ENCODE measurements at regions not wholly inside any gene's neighbourhood (a gene's known extent, or its start where the extent isn't known, plus 50 kb on each side); places are given as distances from the start of the nearest gene placed in this dataset.

DNA sequence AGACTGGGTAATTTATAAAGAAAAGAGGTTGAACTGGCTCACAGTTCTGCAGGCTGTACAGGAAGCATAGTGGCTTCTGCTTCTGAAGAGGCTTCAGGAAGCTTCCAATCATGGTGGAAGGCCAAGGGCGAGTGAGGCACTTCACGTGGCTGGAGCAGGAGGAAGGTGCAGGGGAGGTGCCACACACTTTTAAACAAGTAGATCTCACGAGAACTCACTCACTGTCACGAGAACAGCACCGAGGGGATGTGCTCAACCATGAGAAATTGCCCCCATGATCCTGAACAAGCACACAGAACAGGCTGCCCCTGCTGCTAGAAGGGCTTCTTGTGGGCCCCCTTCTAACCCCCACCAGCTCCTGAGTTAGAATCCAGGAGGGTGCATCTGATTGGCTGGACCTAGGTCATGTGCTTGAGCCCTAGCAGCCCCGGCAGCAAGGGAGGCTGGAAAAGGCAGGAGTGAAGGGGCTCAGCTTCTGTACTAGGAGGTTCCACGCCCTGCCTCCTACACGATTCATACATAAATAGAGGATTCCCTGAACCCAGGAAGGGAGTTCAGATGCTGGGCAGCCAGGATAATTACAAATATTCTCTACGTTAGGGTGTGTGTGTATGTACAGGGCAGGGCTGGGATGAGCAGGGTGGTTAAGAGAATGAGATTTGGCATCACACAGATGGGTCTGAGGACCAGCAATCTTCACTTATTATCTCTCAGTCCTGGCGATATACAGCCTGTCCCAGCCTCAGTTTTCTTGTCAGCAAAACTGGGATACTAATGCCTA, 72.8 kb upstream of the ATP5PO start:
- H3K4me1 ChIP-seq (ENCODE audit: control insufficient read depth in 1 of 2, insufficient read depth in 2 of 2, low read length in 2 of 2), result no peaks in the 10 kb centered on the region
- no peaks in the 10 kb centered on the region for H3K9me3 ChIP-seq (ENCODE audit: control insufficient read depth, low read length)
- DNase-seq, result no peak
- H3K27ac ChIP-seq (ENCODE audit: low read depth in 1 of 2, low read length in 2 of 2), result no peak overlapping the region
- intact Hi-C loops (cut with DNase I), result no loop called here
- no peaks in the 10 kb centered on the region for H3K27me3 ChIP-seq (ENCODE audit: control insufficient read depth in 1 of 2, insufficient read depth in 2 of 2, low read length in 1 of 2)
- WGBS, 2 donors, result 89 to 91% methylated on average over 10 of the region's 10 CpGs
- H3K4me3 ChIP-seq (ENCODE audit: low read length in 2 of 2), result no peak overlapping the region
- no peak for ATAC-seq (ENCODE audit: low FRiP score)
- H3K36me3 ChIP-seq (ENCODE audit: control insufficient read depth in 1 of 2, insufficient read depth in 2 of 2, low read length in 1 of 2), result no peaks in the 10 kb centered on the region

DNA sequence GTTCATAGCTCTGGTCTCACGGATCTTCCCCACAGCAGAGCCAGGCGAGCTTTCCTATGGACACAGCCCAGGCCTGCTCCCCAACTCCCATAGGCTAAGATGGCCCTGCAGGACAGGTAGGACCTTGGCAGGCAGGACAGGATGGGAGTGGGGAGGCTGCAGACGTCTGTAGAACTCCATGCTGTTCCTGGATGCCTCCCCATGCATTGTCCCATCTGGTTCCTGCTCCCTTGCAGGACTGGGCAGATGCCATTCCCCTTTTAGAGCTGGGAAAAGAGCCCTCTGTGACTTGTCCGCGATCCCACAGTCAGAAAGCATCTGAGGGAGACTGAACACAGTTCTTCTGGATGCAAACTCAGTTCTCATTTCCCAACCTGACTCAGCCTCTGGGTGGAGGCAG, 71.9 kb upstream of the ATP5PO start:
- H3K27ac ChIP-seq (ENCODE audit: low read depth in 1 of 2, low read length in 2 of 2), result no peak overlapping the region
- 86 to 93% methylated on average over 5 of the region's 5 CpGs for WGBS, 2 donors
- H3K9me3 ChIP-seq (ENCODE audit: control insufficient read depth, low read length), result no peaks in the 10 kb centered on the region
- H3K4me1 ChIP-seq (ENCODE audit: control insufficient read depth in 1 of 2, insufficient read depth in 2 of 2, low read length in 2 of 2), result no peaks in the 10 kb centered on the region
- no peaks in the 10 kb centered on the region for H3K27me3 ChIP-seq (ENCODE audit: control insufficient read depth in 1 of 2, insufficient read depth in 2 of 2, low read length in 1 of 2)
- intact Hi-C loops (cut with DNase I), result no loop called here
- ATAC-seq (ENCODE audit: low FRiP score) (no peak), DNase-seq (no peak)
- H3K4me3 ChIP-seq (ENCODE audit: low read length in 2 of 2), result no peak overlapping the region
- H3K36me3 ChIP-seq (ENCODE audit: control insufficient read depth in 1 of 2, insufficient read depth in 2 of 2, low read length in 1 of 2), result no peaks in the 10 kb centered on the region

DNA sequence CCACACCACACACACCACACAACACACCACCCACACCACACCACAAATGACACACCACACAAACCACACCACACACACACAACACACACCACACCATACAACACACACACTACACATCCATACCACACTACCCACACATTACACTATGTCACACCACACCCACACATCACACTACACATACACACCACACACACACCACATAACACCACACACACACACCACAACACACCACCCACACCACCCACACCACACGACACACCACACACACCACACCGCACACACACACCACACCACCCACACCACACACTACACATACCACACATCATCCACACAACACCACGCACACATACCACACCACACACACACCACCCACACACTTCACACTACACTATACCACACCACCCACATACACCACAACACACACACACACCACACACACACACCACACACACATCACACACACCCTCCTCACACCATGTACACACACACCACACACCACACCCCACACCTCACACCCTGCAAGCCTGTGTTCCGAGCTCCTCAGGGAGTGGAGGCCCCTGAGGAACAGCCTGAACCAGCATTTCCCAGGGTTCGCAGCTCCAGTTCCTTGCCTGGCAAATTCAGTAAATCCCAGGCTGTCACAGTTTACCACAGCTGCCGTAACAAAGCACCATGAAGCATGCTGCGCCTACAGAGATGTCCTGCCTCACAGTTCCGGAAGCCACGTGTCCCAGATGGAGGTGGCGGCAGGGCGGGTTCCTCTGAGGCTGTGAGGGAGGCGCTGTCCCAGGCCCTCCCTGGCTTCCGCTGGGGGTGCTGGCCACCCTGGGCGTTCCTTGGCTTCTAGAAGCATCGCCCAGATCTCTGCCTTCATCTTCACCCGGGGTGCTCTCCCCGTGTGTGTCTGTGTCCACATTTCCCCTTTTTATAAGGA, 69.8 kb upstream of the ATP5PO start:
- H3K4me3 ChIP-seq (ENCODE audit: low read length in 2 of 2), result no peak overlapping the region
- no peaks in the 10 kb centered on the region for H3K36me3 ChIP-seq (ENCODE audit: control insufficient read depth in 1 of 2, insufficient read depth in 2 of 2, low read length in 1 of 2)
- H3K4me1 ChIP-seq (ENCODE audit: control insufficient read depth in 1 of 2, insufficient read depth in 2 of 2, low read length in 2 of 2), result no peaks in the 10 kb centered on the region
- intact Hi-C loops (cut with DNase I), result no loop called here
- H3K9me3 ChIP-seq (ENCODE audit: control insufficient read depth, low read length), result no peaks in the 10 kb centered on the region
- no peaks in the 10 kb centered on the region for H3K27me3 ChIP-seq (ENCODE audit: control insufficient read depth in 1 of 2, insufficient read depth in 2 of 2, low read length in 1 of 2)
- H3K27ac ChIP-seq (ENCODE audit: low read depth in 1 of 2, low read length in 2 of 2), result no peak overlapping the region
- 78 to 88% methylated on average over 17 of the region's 17 CpGs for WGBS, 2 donors
- no peak for DNase-seq
- no peak for ATAC-seq (ENCODE audit: low FRiP score)

DNA sequence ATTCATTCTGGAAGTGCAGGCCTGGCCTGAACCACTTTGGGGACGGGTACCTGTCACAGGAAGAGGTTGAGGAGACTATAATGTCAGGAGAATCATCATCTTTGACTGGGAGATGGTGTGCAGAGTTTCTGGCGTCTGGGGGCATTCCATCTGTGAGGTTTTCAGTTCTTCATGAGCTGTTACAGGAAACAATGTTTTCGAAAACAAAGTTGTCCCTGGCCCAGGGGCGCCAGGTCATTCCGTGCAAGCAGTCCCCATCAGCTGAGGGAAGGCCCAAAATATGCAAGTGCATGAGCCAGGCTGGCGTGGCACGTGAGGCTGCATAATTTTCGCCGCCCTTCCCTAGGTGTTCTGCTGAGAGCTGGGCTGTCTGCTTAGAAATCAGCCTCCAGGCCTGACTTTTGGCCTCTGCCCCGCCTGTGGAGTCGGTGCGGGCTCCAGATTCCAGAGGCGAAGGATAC, 68.4 kb upstream of the ATP5PO start:
- H3K4me3 ChIP-seq (ENCODE audit: low read length in 2 of 2), result no peak overlapping the region
- H3K4me1 ChIP-seq (ENCODE audit: control insufficient read depth in 1 of 2, insufficient read depth in 2 of 2, low read length in 2 of 2), result no peaks in the 10 kb centered on the region
- WGBS, 2 donors, result 94% methylated on average over 13 of the region's 13 CpGs
- H3K27ac ChIP-seq (ENCODE audit: low read depth in 1 of 2, low read length in 2 of 2), result no peak overlapping the region
- no peaks in the 10 kb centered on the region for H3K36me3 ChIP-seq (ENCODE audit: control insufficient read depth in 1 of 2, insufficient read depth in 2 of 2, low read length in 1 of 2)
- intact Hi-C loops (cut with DNase I), result no loop called here
- H3K27me3 ChIP-seq (ENCODE audit: control insufficient read depth in 1 of 2, insufficient read depth in 2 of 2, low read length in 1 of 2), result no peaks in the 10 kb centered on the region
- no peaks in the 10 kb centered on the region for H3K9me3 ChIP-seq (ENCODE audit: control insufficient read depth, low read length)
- no peak for DNase-seq
- ATAC-seq (ENCODE audit: low FRiP score), result no peak

DNA sequence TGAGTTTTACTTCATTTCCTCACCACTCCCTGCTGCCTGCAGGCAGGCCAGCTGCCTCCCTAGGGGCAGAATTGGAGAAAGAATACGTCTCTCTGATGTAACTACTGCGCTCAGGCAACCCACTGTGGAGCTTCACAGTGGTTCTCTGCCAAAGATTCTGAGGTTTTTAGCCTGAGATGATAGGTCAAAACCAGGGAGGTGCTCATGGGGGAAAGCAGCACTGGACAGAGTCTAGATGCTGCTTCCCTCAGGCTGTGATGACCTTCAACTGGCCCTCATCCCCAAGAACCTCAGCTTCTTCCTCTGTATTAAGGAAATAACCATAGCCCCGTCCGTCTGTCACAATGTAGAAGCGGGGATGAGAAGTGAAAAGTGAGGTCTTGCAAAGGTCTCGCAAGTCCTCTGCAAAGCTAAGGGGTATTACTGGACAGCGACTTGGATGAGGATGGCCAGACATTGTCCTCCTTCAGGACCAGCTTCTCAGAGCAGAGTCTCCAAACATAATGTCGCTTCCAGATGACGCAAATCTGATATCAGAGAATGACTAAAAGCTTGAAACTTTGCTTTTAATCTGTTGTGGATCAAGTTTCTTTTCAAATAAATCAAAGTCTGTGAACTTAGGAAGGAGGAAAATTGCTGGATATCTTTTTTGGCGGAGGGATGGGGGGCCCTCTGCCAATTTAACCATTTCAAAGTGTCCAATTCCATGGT, 65.9 kb upstream of the ATP5PO start:
- intact Hi-C loops (cut with DNase I), result no loop called here
- H3K9me3 ChIP-seq (ENCODE audit: control insufficient read depth, low read length), result no peaks in the 10 kb centered on the region
- H3K27ac ChIP-seq (ENCODE audit: low read depth in 1 of 2, low read length in 2 of 2), result no peak overlapping the region
- H3K4me1 ChIP-seq (ENCODE audit: control insufficient read depth in 1 of 2, insufficient read depth in 2 of 2, low read length in 2 of 2), result peaks cover 0 to 3% of the 10 kb centered on the region in 2 donors
- H3K36me3 ChIP-seq (ENCODE audit: control insufficient read depth in 1 of 2, insufficient read depth in 2 of 2, low read length in 1 of 2), result no peaks in the 10 kb centered on the region
- DNase-seq (no peak), ATAC-seq (ENCODE audit: low FRiP score) (peak; percentile 63)
- H3K4me3 ChIP-seq (ENCODE audit: low read length in 2 of 2), result no peak overlapping the region
- 76 to 83% methylated on average over 10 of the region's 10 CpGs for WGBS, 2 donors
- H3K27me3 ChIP-seq (ENCODE audit: control insufficient read depth in 1 of 2, insufficient read depth in 2 of 2, low read length in 1 of 2), result no peaks in the 10 kb centered on the region

- no peaks in the 10 kb centered on the region for H3K36me3 ChIP-seq (ENCODE audit: control insufficient read depth in 1 of 2, insufficient read depth in 2 of 2, low read length in 1 of 2)
- intact Hi-C loops (cut with DNase I), result no loop called here
- no peaks in the 10 kb centered on the region for H3K27me3 ChIP-seq (ENCODE audit: control insufficient read depth in 1 of 2, insufficient read depth in 2 of 2, low read length in 1 of 2)
- no peak for ATAC-seq (ENCODE audit: low FRiP score)
- no peaks in the 10 kb centered on the region for H3K9me3 ChIP-seq (ENCODE audit: control insufficient read depth, low read length)
- peaks cover 0 to 14% of the 10 kb centered on the region in 2 donors for H3K4me1 ChIP-seq (ENCODE audit: control insufficient read depth in 1 of 2, insufficient read depth in 2 of 2, low read length in 2 of 2)
- H3K27ac ChIP-seq (ENCODE audit: low read depth in 1 of 2, low read length in 2 of 2), result no peak overlapping the region
- WGBS, 2 donors, result 84 to 89% methylated on average over 6 of the region's 6 CpGs
- no peak for DNase-seq
- H3K4me3 ChIP-seq (ENCODE audit: low read length in 2 of 2), result no peak overlapping the region
Observed at GRCh38 chr21:33980276-33980916, 64.8 kb upstream of the ATP5PO start.

- WGBS, 2 donors, result 96 to 97% methylated on average over 4 of the region's 4 CpGs
- Histone ChIP-seq H3K27me3 (ENCODE audit: control insufficient read depth in 1 of 2, insufficient read depth in 2 of 2, low read length in 1 of 2) (no peaks in the 10 kb centered on the region), H3K9me3 (ENCODE audit: control insufficient read depth, low read length) (no peaks in the 10 kb centered on the region), H3K4me1 (ENCODE audit: control insufficient read depth in 1 of 2, insufficient read depth in 2 of 2, low read length in 2 of 2) (peaks cover 0 to 14% of the 10 kb centered on the region in 2 donors), H3K36me3 (ENCODE audit: control insufficient read depth in 1 of 2, insufficient read depth in 2 of 2, low read length in 1 of 2) (no peaks in the 10 kb centered on the region), H3K4me3 (ENCODE audit: low read length in 2 of 2) (no peak overlapping the region), H3K27ac (ENCODE audit: low read depth in 1 of 2, low read length in 2 of 2) (no peak overlapping the region)
- no peak for ATAC-seq (ENCODE audit: low FRiP score)
- DNase-seq, result no peak
- intact Hi-C loops (cut with DNase I), result no loop called here
Observed at GRCh38 chr21:33978585-33978984, 63.0 kb upstream of the ATP5PO start.

- ATAC-seq (ENCODE audit: low FRiP score) (no peak), DNase-seq (no peak)
- Histone ChIP-seq H3K27me3 (ENCODE audit: control insufficient read depth in 1 of 2, insufficient read depth in 2 of 2, low read length in 1 of 2) (no peaks in the 10 kb centered on the region), H3K4me3 (ENCODE audit: low read length in 2 of 2) (no peak overlapping the region), H3K9me3 (ENCODE audit: control insufficient read depth, low read length) (no peaks in the 10 kb centered on the region), H3K27ac (ENCODE audit: low read depth in 1 of 2, low read length in 2 of 2) (no peak overlapping the region), H3K4me1 (ENCODE audit: control insufficient read depth in 1 of 2, insufficient read depth in 2 of 2, low read length in 2 of 2) (peaks cover 0 to 14% of the 10 kb centered on the region in 2 donors), H3K36me3 (ENCODE audit: control insufficient read depth in 1 of 2, insufficient read depth in 2 of 2, low read length in 1 of 2) (no peaks in the 10 kb centered on the region)
- WGBS, 2 donors, result 90% methylated on average over 12 of the region's 12 CpGs
- intact Hi-C loops (cut with DNase I), result no loop called here
Observed at GRCh38 chr21:33977721-33978369, 62.2 kb upstream of the ATP5PO start.
